Upper lobe of left lung (tissue), 4 donors: ENCODE measurements at regions not wholly inside any gene's neighbourhood (a gene's known extent, or its start where the extent isn't known, plus 50 kb on each side); places are given as distances from the start of the nearest gene placed in this dataset.

Source experiments
- CTCF ChIP-seq, 6 experiments: fragments of 450-650 bp in 4 of 6; fragments of 200-600 bp in 2 of 6; sonication (generic) in 2 of 6; IDR thresholded peaks; one replicate each; pipeline ENCODE4 v1.5.1; 2016 to 2019; ENCODE audit warnings: antibody characterized with exemption in 6 of 6
- EP300 ChIP-seq, 4 donors: sonication (generic); formaldehyde crosslinking; IDR thresholded peaks; one replicate each; pipeline ENCODE4 v1.5.1; 2017; ENCODE audit warnings: antibody characterized with exemption in 4 of 4, control low read depth in 2 of 4
- POLR2A ChIP-seq, 4 donors: fragments of 450-650 bp; IDR thresholded peaks; one replicate each; pipeline ENCODE4 v1.5.1; 2016 to 2017; ENCODE audit warnings: antibody characterized with exemption in 4 of 4, mild to moderate bottlenecking in 2 of 4

GRCh38 chr5:30572279-30572678 lies 621.2 kb upstream of the CDH6 start:
- TF ChIP-seq POLR2A (IDR thresholded peaks at IDR 0.05), result no peak
- TF ChIP-seq CTCF (IDR thresholded peaks at IDR 0.05), result no peak
- no peak for TF ChIP-seq EP300 (IDR thresholded peaks at IDR 0.05)
